HG02759 (cell line): ENCODE measurements at regions not wholly inside any gene's neighbourhood (a gene's known extent, or its start where the extent isn't known, plus 50 kb on each side); places are given as distances from the start of the nearest gene placed in this dataset.

Experiments
- ATAC-seq: cut with Tn5 transposase; IDR thresholded peaks from one replicate; pipeline ENCODE4 v1.9.1; 2021; ENCODE audit warnings: mild to moderate bottlenecking, moderate library complexity; ENCODE audit not compliant: unreplicated experiment

GRCh38 chr11:91966368-91966767 is 258.2 kb upstream of the FAT3 start:
- no peak for ATAC-seq

- no peak for ATAC-seq
These were observed 263.8 kb upstream of the FAT3 start for GRCh38 chr11:91960770-91961169.

- no peak for ATAC-seq
These were observed 265.2 kb upstream of the FAT3 start for GRCh38 chr11:91959411-91959810.

GRCh38 chr11:91956711-91957110 is 267.9 kb upstream of the FAT3 start:
- ATAC-seq = no peak

GRCh38 chr11:91955206-91955605 is 269.4 kb upstream of the FAT3 start:
- no peak for ATAC-seq

GRCh38 chr11:91952056-91952455 is 272.6 kb upstream of the FAT3 start:
- ATAC-seq = no peak

- ATAC-seq = no peak
These were observed 277.3 kb upstream of the FAT3 start for GRCh38 chr11:91947215-91947820.

GRCh38 chr11:91946397-91946951 is 278.1 kb upstream of the FAT3 start:
- no peak for ATAC-seq

- ATAC-seq = no peak
These were observed 289.5 kb upstream of the FAT3 start for GRCh38 chr11:91935120-91935519.

GRCh38 chr11:91932151-91932821 is 292.3 kb upstream of the FAT3 start:
- no peak for ATAC-seq

GRCh38 chr11:91927448-91927847 is 297.2 kb upstream of the FAT3 start:
- no peak for ATAC-seq

- no peak for ATAC-seq
These were observed 297.7 kb upstream of the FAT3 start for GRCh38 chr11:91926965-91927364.

- ATAC-seq = no peak
These were observed 301.8 kb upstream of the FAT3 start for GRCh38 chr11:91922846-91923245.

- no peak for ATAC-seq
These were observed 302.6 kb upstream of the FAT3 start for GRCh38 chr11:91921974-91922373.

GRCh38 chr11:91913407-91913806 is 311.2 kb upstream of the FAT3 start:
- ATAC-seq = no peak

GRCh38 chr11:91912322-91912721 is 312.3 kb upstream of the FAT3 start:
- ATAC-seq = no peak

GRCh38 chr11:91906871-91907624 is 317.6 kb upstream of the FAT3 start:
- ATAC-seq = no peak

- ATAC-seq = no peak
These were observed 319.5 kb upstream of the FAT3 start for GRCh38 chr11:91904792-91905785.

GRCh38 chr11:91902312-91902711 is 322.3 kb upstream of the FAT3 start:
- ATAC-seq = no peak

GRCh38 chr11:91880660-91881059 is 344.0 kb upstream of the FAT3 start:
- no peak for ATAC-seq

- ATAC-seq = no peak
These were observed 347.9 kb upstream of the FAT3 start for GRCh38 chr11:91876746-91877145.
